Activated CD4-positive, alpha-beta T cell treated with anti-CD3 and anti-CD28 coated beads, Interleukin-2, amount 50 U/mL, for 16 hours (primary cell): ENCODE measurements at regions not wholly inside any gene's neighbourhood (a gene's known extent, or its start where the extent isn't known, plus 50 kb on each side); places are given as distances from the start of the nearest gene placed in this dataset.
"Not testable (repeated sequence)": the region's sequence is repeated elsewhere in the genome, so short reads cannot be mapped to it uniquely, and the experiment has no call there.

Experiments used
- DNase-seq: peaks from one replicate; pipeline ENCODE4 v3.0.0-alpha.2; 2020

DNA sequence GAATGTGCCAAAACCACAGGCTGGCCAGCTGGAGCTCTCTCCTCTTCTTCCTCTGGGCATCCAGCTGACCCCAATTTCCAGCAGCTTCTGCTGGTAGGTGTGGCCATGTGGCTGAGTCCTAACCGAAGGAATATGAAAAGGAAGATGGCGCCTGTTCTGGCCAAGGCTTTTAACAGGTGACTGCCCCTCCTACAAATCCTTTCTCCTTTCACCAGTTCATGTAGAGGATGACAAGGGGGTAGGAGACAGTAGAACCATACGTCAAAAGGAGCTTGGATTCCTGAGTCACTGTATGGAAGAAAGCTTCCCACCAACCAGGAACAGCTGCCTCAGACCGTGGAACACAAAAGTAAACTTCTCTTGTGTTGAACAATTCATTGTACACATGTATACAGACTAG lies 316.7 kb upstream of the IGF1R start:
- no peak for DNase-seq

- DNase-seq: no peak
Measured at GRCh38 chr15:98333251-98333650, 315.1 kb upstream of the IGF1R start.

DNA sequence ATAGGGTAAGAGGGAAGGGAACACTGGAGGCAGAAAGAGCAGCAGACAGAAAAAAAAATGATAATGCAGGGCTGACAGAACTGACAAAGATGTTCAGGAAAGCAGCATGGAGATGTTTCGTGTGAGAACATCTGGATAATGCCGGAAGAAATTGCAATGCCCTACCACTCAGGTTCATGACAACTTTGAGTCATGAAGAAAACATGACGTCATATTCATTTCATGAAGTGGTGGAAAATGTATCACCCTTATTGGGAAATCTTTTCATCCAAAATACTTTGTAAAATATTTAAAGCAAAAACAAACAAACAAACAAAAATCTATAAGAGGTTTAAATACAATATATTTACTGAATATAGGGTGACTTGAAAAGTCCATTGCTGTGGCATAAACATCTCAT lies 305.4 kb upstream of the IGF1R start:
- no peak for DNase-seq

DNA sequence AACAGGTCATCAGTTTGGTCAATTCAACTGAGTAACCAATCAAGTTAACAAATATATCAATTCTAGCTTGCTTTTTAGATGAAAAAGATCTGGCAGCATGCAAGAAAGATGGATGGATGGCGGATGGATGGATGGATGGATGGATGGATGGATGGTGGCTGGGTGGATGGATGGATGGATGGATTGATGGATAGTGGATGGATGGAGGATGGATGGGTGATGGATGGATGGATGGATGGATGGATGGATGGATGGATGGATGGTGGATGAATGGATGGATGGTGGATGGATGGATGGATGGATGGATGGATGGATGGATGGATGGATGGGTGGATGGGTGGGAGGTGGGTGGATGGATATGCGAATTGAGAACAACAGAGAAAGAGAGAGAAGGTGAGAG lies 303.7 kb upstream of the IGF1R start:
- no peak for DNase-seq

DNA sequence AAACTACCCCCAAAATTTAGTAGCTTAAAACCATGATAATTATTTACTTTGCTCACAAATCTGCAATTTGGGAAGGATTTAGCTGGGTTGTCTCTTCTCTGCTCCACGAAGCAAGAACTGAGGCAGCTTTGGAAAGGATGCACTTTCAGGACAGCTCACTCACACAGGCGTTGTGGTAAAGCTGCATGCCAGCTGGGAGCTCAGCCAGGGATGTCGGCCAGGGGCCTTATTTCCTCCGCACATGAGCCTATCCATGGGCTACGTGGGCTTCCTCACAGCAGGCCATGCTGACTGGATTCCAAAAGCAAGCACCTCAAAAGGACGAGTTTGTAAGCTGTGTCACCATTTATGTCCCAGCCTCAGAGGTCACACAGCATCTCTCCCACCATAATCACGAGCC lies 301.3 kb upstream of the IGF1R start:
- no peak for DNase-seq

DNA sequence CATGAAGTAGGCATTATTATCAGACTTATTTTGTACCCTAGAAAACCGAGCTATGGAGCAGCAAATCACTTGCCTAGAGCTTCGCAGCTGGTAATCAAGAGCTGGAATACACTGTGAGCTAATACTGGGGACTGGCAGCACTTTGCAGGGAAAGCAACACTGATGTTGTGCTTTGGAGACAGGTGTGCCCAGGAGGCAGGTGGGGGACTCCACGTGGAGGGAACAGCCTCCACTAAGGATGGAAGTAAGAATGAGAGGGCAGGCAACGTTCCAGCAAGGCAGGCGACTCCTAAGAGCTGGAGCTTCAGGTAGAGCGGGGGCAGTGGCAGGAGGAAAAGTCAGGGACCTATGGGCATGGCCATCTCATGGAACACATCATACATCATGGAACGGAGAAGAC lies 300.5 kb upstream of the IGF1R start:
- DNase-seq: no peak

DNA sequence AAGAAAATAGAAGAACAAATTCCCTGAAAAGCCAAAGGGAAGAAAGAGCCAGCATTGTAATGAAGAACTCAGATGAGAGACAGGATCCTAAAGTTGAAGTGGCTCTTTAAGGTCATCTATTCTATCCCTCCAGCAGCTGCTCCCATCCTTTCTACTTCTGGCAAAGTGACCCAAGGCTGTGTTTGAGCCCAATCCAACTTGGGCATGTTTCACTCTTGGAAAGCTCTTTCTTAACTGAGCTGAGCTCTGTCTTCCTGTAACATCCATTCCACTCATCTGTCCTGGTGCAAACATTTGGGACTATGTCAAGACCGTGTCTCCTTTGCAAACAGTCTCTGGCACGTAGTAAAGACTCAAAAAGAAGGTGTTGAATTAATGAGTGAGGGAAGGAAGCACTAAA lies 298.1 kb upstream of the IGF1R start:
- no peak for DNase-seq

GRCh38 chr15:98358274-98358673 lies 290.1 kb upstream of the IGF1R start:
- not testable (repeated sequence) for DNase-seq

DNA sequence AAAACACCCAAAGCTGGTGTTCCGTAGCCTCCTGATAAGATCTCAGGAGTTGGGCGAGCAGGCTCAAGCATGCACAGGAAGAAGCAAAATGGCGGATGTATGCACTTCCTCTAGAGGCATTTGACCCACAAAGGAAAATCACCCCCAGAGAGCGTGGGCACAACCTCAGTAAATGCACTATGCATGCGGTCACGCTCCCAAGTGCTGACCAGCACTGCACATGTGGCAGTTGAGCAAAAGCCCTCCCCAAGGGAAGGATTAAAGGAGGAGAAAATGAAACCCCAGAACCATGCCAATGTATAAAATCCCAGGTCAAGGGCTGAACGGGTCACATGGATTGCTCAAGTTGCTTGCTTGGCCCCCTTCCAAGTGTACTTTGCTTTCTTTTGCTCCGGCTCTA lies 289.4 kb upstream of the IGF1R start:
- no peak for DNase-seq

- no peak for DNase-seq
Measured at GRCh38 chr15:98363416-98363815, 284.9 kb upstream of the IGF1R start.

- DNase-seq: no peak
Measured at GRCh38 chr15:98363955-98364354, 284.4 kb upstream of the IGF1R start.

DNA sequence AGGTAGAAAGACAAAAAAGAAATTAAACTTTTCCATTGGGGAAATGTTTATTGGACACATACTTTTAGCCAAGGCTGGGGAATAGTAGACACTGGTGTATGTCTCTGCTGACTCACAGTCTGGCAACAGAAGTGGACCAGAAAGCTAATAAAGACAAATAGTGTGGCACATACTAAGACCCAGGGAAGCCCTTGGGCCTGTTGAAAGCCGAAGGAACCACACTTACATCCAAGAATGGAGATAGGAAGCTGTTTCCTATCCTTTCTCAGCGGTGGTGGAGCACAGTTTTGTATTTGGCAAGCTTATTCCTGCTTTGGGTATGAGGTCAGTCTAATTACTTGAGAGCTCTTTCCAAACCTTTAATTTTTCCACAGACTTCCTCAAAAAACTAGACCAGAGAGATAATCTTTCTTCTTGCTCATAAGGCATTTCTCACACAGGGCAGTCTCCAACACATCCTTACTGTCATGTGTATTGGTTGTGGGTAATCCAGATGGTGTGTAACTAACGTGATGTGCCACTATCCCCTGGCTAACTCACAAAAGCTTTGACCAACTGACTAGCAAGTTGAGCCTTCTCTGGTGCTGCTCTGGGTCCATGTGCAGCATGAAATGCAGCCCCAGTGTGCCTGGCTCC lies 279.1 kb upstream of the IGF1R start:
- no peak for DNase-seq

GRCh38 chr15:98375513-98376340 lies 272.6 kb upstream of the IGF1R start:
- no peak for DNase-seq

- no peak for DNase-seq
Measured at GRCh38 chr15:98380721-98381120, 267.6 kb upstream of the IGF1R start.

GRCh38 chr15:98381446-98381845 lies 266.9 kb upstream of the IGF1R start:
- DNase-seq: no peak

GRCh38 chr15:98382139-98382538 lies 266.2 kb upstream of the IGF1R start:
- no peak for DNase-seq

DNA sequence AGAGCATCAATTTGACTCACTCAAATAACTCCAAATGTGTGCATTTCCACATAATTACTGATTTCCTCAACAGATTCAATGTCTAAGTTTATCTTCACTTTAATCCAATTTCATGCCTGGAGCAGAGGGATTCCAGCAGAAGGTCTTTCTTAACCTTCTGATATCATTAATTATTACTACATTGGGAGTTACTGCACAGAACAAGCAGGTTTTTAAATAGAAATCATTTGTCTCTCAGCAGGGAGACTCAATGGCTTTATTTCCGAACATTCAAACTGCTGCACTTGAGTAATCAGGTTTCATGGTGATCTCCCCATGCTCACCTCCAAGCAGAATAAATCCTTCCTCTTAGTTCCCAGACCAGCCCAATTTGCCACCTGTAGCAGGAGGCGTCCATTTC lies 264.8 kb upstream of the IGF1R start:
- DNase-seq: no peak

DNA sequence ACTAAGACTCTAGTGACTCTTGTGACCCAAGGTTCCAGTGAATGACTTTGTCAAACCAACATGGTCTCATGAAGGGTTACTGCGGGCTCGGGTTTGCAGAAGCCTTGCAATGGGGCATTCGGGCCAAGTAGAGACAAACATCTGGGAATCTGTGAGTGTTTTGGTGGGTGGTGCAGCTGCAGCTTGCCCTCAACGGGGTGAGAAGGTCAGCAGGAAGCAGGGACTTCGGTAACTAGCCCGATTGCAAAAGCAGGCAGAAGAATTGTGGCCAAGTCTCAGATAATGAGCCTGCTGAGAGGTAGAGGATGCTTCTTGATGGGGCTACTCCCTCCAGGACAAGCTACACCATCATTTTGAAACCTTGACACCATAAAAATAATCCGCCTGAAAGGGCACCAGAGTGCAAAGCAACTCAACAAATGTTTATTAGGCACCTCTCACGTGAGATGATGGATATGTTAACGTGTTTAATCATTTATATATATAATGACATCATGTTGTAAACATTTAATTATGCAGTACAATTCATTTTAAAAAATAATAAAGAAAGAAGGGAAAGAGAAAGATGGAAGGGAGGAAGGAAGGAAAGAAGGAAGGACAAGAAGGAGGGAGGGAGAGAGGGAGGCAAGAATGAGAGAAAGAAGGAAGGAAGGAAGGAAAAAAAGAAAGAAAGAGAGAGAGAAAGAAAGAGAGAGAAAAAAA lies 263.9 kb upstream of the IGF1R start:
- DNase-seq: no peak

DNA sequence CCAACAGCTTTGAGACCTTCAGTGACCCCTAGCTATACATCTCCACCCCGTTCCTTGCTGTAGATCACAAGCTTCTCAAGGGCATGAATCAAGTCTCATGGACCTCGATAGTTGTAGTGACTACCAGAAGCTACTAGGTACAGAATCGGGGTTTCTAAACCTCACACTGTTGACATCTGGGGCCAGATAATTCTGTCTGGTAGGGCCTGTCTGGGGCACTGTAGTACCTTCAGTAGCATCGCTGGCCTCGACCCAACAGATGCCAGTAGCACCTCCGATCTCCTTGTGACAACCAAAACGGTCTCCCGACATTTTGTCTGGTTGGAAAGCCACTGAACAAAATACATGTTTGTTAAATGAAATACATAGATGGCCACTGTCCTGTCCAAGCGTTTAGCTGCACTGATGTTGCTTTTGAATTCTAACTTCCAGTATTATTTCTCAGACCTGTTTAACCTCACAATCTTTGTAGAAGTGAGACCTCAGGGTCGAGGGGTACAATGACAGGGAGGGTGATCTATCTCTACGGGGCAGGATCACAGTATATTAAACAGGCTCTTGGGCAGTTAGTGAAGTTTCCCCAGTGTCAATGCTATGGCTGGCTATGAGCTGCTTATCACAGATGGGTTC lies 262.5 kb upstream of the IGF1R start:
- DNase-seq: no peak

DNA sequence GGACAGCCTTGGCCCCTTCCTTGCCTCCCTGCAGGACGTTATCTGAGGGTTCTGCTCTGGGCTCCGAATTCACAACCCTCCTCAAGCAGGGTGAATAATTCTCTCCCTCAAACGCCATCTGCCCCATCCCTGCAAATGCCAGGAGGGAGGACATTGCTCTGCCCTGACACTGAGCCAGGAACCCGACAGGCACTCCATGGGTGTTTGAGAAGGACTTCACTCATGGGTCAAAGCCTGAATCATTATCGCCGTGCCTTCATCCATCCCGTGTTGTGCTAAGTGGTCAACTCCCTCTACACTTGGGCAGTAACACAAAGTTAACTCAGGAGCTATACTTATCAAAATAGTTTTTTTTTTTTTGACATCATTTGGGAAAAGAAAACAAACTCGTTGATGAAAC lies 261.8 kb upstream of the IGF1R start:
- no peak for DNase-seq

- no peak for DNase-seq
Measured at GRCh38 chr15:98387866-98388265, 260.5 kb upstream of the IGF1R start.

DNA sequence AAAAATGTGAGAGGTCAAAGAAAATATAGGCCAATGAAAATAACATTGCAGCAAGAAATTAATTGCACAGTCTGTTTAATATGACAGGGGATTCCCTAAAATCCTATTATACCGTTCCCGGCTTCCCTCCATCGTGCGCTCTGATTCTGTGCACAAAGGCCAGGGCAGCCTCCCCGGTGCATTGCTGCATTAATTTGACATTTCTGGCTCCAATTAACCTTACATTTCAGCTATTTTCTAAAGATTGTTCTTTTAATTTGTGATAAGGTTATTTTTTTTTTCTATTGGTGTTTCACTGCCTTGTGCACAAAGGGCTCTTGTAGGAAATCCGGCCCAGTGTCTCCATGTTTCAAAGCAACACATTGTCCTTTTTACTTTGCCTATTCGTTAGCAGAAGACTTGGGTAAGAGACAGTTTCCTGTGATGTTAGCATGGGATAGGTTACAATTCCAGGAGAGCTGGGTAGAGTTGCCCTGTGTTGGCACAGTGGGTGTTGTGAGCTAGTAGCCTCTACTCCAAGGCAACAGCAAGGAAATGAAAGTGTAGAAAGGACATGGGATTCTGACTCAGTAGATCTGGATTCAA lies 257.3 kb upstream of the IGF1R start:
- no peak for DNase-seq

- DNase-seq: no peak
Measured at GRCh38 chr15:98391568-98391967, 256.8 kb upstream of the IGF1R start.
